Fibroblast of lung (primary cell): ENCODE measurements at regions not wholly inside any gene's neighbourhood (a gene's known extent, or its start where the extent isn't known, plus 50 kb on each side); places are given as distances from the start of the nearest gene placed in this dataset.

Source experiments
- DNase-seq, 2 donors: peaks; one replicate each; pipeline versions ENCODE4 v3.0.0 to v3.0.0-alpha.2; 2010; ENCODE audit warnings: low read depth in 2 of 2
- H2AFZ ChIP-seq: 2 replicates; pipeline ENCODE4 v1.5.1; 2012; ENCODE audit warnings: low read length, control low read depth, inconsistent platforms
- H3K27ac ChIP-seq: 2 replicates; pipeline ENCODE4 v1.5.1; 2011; ENCODE audit warnings: low read length, control low read depth; ENCODE audit not compliant: insufficient read depth
- H3K27me3 ChIP-seq: 2 replicates; pipeline ENCODE4 v1.5.1; 2011; ENCODE audit warnings: mild to moderate bottlenecking, low read length; ENCODE audit not compliant: control insufficient read depth, insufficient read depth
- H3K36me3 ChIP-seq: 2 replicates; pipeline ENCODE4 v1.5.1; 2011; ENCODE audit warnings: low read length; ENCODE audit not compliant: control insufficient read depth, insufficient read depth
- H3K4me1 ChIP-seq: 2 replicates; pipeline ENCODE4 v1.5.1; 2011; ENCODE audit warnings: low read length; ENCODE audit not compliant: control insufficient read depth, insufficient read depth; ENCODE audit errors: extremely low read depth
- H3K4me2 ChIP-seq: 2 replicates; pipeline ENCODE4 v1.5.1; 2011; ENCODE audit warnings: low read length, control low read depth; ENCODE audit not compliant: insufficient read depth; ENCODE audit errors: extremely low read depth
- H3K4me3 ChIP-seq, 4 experiments: fragments of 200-600 bp in 1 of 4; sonication (generic) in 1 of 4; replicated peaks in 1 of 4; 2 replicates each; pipeline ENCODE4 v1.5.1; 2011 to 2016; ENCODE audit warnings: low read length in 4 of 4, low read depth in 3 of 4, mild to moderate bottlenecking in 3 of 4, control low read depth in 2 of 4, inconsistent platforms in 1 of 4, mixed read lengths in 1 of 4; ENCODE audit not compliant: insufficient read depth in 1 of 4; ENCODE audit errors: control extremely low read depth in 1 of 4
- H3K79me2 ChIP-seq: 2 replicates; pipeline ENCODE4 v1.5.1; 2012; ENCODE audit warnings: mild to moderate bottlenecking, low read length, inconsistent platforms; ENCODE audit not compliant: control insufficient read depth, insufficient read depth
- H3K9ac ChIP-seq: 2 replicates; pipeline ENCODE4 v1.5.1; 2011; ENCODE audit warnings: mild to moderate bottlenecking, low read length, control low read depth; ENCODE audit not compliant: insufficient read depth
- H3K9me3 ChIP-seq: 2 replicates; pipeline ENCODE4 v1.5.1; 2012; ENCODE audit warnings: low read depth, low read length; ENCODE audit not compliant: control insufficient read depth, insufficient read depth
- H4K20me1 ChIP-seq: 2 replicates; pipeline ENCODE4 v1.5.1; 2011; ENCODE audit warnings: low read length; ENCODE audit not compliant: control insufficient read depth, insufficient read depth; ENCODE audit errors: extremely low read depth
- CTCF ChIP-seq, 2 donors: IDR thresholded peaks in 1 of 2; conservative IDR thresholded peaks in 1 of 2; 1 replicate in 1 of 2; 2 replicates in 1 of 2; pipeline ENCODE4 v1.5.1; 2011 to 2012; ENCODE audit warnings: low read length in 2 of 2, control low read depth in 1 of 2, inconsistent platforms in 1 of 2, low read depth in 1 of 2, mild to moderate bottlenecking in 1 of 2
- EZH2 ChIP-seq: IDR thresholded peaks from 2 replicates; pipeline ENCODE4 v1.5.1; 2012; ENCODE audit warnings: low read length, control low read depth, mild to moderate bottlenecking; ENCODE audit errors: missing control alignments

- no peak overlapping the region for H3K9ac ChIP-seq
- no peaks in the 10 kb centered on the region for H3K36me3 ChIP-seq
- no peak overlapping the region for H3K4me3 ChIP-seq
- no peaks in the 10 kb centered on the region for H3K27me3 ChIP-seq
- no peaks in the 10 kb centered on the region for H3K79me2 ChIP-seq
- H4K20me1 ChIP-seq = no peaks in the 10 kb centered on the region
- H3K27ac ChIP-seq = no peak overlapping the region
- no peak overlapping the region for H2AFZ ChIP-seq
- no peak for DNase-seq
- no peaks in the 10 kb centered on the region for H3K9me3 ChIP-seq
- H3K4me2 ChIP-seq = no peak overlapping the region
- no peaks in the 10 kb centered on the region for H3K4me1 ChIP-seq
- TF ChIP-seq CTCF (conservative IDR thresholded peaks at IDR 0.05 in 1 of 2, IDR thresholded peaks at IDR 0.05 in 1 of 2; ENCODE audit: low read depth in 1 of 2, low read length in 2 of 2) (no peak), EZH2 (no peak)
These were observed 710.5 kb upstream of the HS3ST5 start for GRCh38 chr6:115053169-115053860.

GRCh38 chr6:115016593-115016992, 673.8 kb upstream of the HS3ST5 start:
- DNase-seq = no peak
- no peak overlapping the region for H3K27ac ChIP-seq
- H3K4me2 ChIP-seq = no peak overlapping the region
- TF ChIP-seq CTCF (conservative IDR thresholded peaks at IDR 0.05 in 1 of 2, IDR thresholded peaks at IDR 0.05 in 1 of 2; ENCODE audit: low read depth in 1 of 2, low read length in 2 of 2) = no peak
- no peak for TF ChIP-seq EZH2
- no peaks in the 10 kb centered on the region for H3K79me2 ChIP-seq
- H2AFZ ChIP-seq = no peak overlapping the region
- no peaks in the 10 kb centered on the region for H3K4me1 ChIP-seq
- no peaks in the 10 kb centered on the region for H3K36me3 ChIP-seq
- no peaks in the 10 kb centered on the region for H3K27me3 ChIP-seq
- no peaks in the 10 kb centered on the region for H3K9me3 ChIP-seq
- H3K4me3 ChIP-seq = no peak overlapping the region
- H3K9ac ChIP-seq = no peak overlapping the region
- no peaks in the 10 kb centered on the region for H4K20me1 ChIP-seq

- TF ChIP-seq EZH2 (no peak), CTCF (conservative IDR thresholded peaks at IDR 0.05 in 1 of 2, IDR thresholded peaks at IDR 0.05 in 1 of 2; ENCODE audit: low read depth in 1 of 2, low read length in 2 of 2) (no peak)
- H3K4me1 ChIP-seq = no peaks in the 10 kb centered on the region
- H3K4me3 ChIP-seq = no peak overlapping the region
- H3K9me3 ChIP-seq = no peaks in the 10 kb centered on the region
- H3K4me2 ChIP-seq = no peak overlapping the region
- no peaks in the 10 kb centered on the region for H4K20me1 ChIP-seq
- no peak overlapping the region for H2AFZ ChIP-seq
- no peak overlapping the region for H3K9ac ChIP-seq
- H3K27ac ChIP-seq = no peak overlapping the region
- no peaks in the 10 kb centered on the region for H3K27me3 ChIP-seq
- H3K79me2 ChIP-seq = no peaks in the 10 kb centered on the region
- no peaks in the 10 kb centered on the region for H3K36me3 ChIP-seq
- no peak for DNase-seq
These were observed 662.2 kb upstream of the HS3ST5 start for GRCh38 chr6:115004982-115005381.
